GM12878 (cell line): ENCODE measurements at regions not wholly inside any gene's neighbourhood (a gene's known extent, or its start where the extent isn't known, plus 50 kb on each side); places are given as distances from the start of the nearest gene placed in this dataset.

Experiments
- ATAC-seq: fragments of 200-7000 bp; cut with Tn5 transposase; 3 replicates; pipeline ENCODE4 v1.9.1; 2020; ENCODE audit warnings: mild to moderate bottlenecking, moderate library complexity
- BruUV-seq: library from RNA; stranded (reverse); fragments of 400-500 nt; replicated peaks from 2 replicates; lab custom pipeline; 2021; lab: Mats Ljungman, UMichigan
- CTCF ChIA-PET: fragments of 300-600 bp; sonication (Branson Sonifier 250); formaldehyde crosslinking; extraction: SDS; loops from one replicate; lab custom pipeline; 2021; ENCODE audit warnings: inconsistent platforms; lab: Yijun Ruan, JAX
- POLR2A ChIA-PET: fragments of 350-600 bp; formaldehyde crosslinking; extraction: SDS; loops from one replicate; lab custom pipeline; 2021; ENCODE audit warnings: inconsistent platforms; lab: Charles Lee
- RAD21 ChIA-PET: fragments of 300-600 bp; sonication (Branson Sonifier 250); formaldehyde crosslinking; loops from one replicate; lab custom pipeline; 2023; ENCODE audit warnings: antibody characterized with exemption; ENCODE audit not compliant: unreplicated experiment; lab: Charles Lee
- SMC1A ChIA-PET: fragments of 300-600 bp; sonication (Branson Sonifier 250); formaldehyde crosslinking; loops from one replicate; lab custom pipeline; 2023; ENCODE audit not compliant: unreplicated experiment, uncharacterized antibody; lab: Charles Lee
- DNase-seq: peaks from one replicate; pipeline ENCODE4 v3.0.0-alpha.2; 2011; ENCODE audit warnings: low read depth, low spot score
- FAIRE-seq: peaks from 3 replicates; lab custom pipeline; 2011; peaks lifted over from hg19 to GRCh38; lab: Jason Lieb, UNC
- H2AFZ ChIP-seq: 2 replicates; pipeline ENCODE4 v1.6.0; 2011; ENCODE audit warnings: low read depth, low read length, control low read depth; ENCODE audit not compliant: control insufficient read depth
- H3K27ac ChIP-seq: 2 replicates; pipeline ENCODE4 v1.5.1; 2011; ENCODE audit warnings: control low read depth; ENCODE audit not compliant: control insufficient read depth, insufficient read depth
- H3K27me3 ChIP-seq, 2 experiments: replicated peaks in 1 of 2; 2 replicates each; pipeline versions ENCODE4 v1.6.0 to v1.6.1; 2011; ENCODE audit warnings: low read length in 1 of 2; ENCODE audit not compliant: control insufficient read depth in 2 of 2, insufficient read depth in 2 of 2
- H3K36me3 ChIP-seq, 2 experiments: 2 replicates each; pipeline ENCODE4 v1.5.1; 2011; ENCODE audit warnings: low read length in 1 of 2; ENCODE audit not compliant: control insufficient read depth in 2 of 2, insufficient read depth in 2 of 2
- H3K4me1 ChIP-seq: 2 replicates; pipeline ENCODE4 v1.6.1; 2011; ENCODE audit warnings: mild to moderate bottlenecking, low read length, moderate library complexity, mixed read lengths; ENCODE audit not compliant: control insufficient read depth, insufficient read depth
- H3K4me2 ChIP-seq: 2 replicates; pipeline ENCODE4 v1.6.0; 2011; ENCODE audit warnings: control low read depth; ENCODE audit not compliant: control insufficient read depth, insufficient read depth
- H3K4me3 ChIP-seq: fragments of 200-600 bp; sonication (generic); 2 replicates; pipeline ENCODE4 v1.5.1; 2016
- H3K79me2 ChIP-seq: 2 replicates; pipeline ENCODE4 v1.6.0; 2011; ENCODE audit warnings: low read length; ENCODE audit not compliant: control insufficient read depth, insufficient read depth
- H3K9ac ChIP-seq: 2 replicates; pipeline ENCODE4 v1.8.0; 2011; ENCODE audit warnings: low read length, control low read depth, mixed read lengths; ENCODE audit not compliant: control insufficient read depth, insufficient read depth
- H3K9me3 ChIP-seq: replicated peaks from 3 replicates; pipeline ENCODE4 v1.5.1; 2011; ENCODE audit warnings: mild to moderate bottlenecking, low read length; ENCODE audit not compliant: control insufficient read depth, insufficient read depth
- H4K20me1 ChIP-seq: 2 replicates; pipeline ENCODE4 v1.6.0; 2011; ENCODE audit not compliant: control insufficient read depth, insufficient read depth
- BHLHE40 ChIP-seq, 2 experiments: fragments of 450-650 bp in 1 of 2; IDR thresholded peaks; 2 replicates each; pipeline ENCODE4 v1.6.1; 2011 to 2017; ENCODE audit warnings: low read depth in 2 of 2, borderline replicate concordance in 1 of 2, improper control_type of control experiment in 1 of 2, low read length in 1 of 2, mild to moderate bottlenecking in 1 of 2
- BMI1 ChIP-seq: fragments of 450-650 bp; IDR thresholded peaks from 2 replicates; pipeline ENCODE4 v1.6.1; 2016; ENCODE audit warnings: mild to moderate bottlenecking, moderate library complexity, borderline replicate concordance
- CREM ChIP-seq: IDR thresholded peaks from 2 replicates; pipeline ENCODE4 v1.6.1; 2014; ENCODE audit warnings: antibody characterized with exemption, low read depth
- CTCF ChIP-seq, 3 experiments: IDR thresholded peaks in 2 of 3; conservative IDR thresholded peaks in 1 of 3; 2 replicates each; pipeline ENCODE4 v1.5.1; 2011; ENCODE audit warnings: low read depth in 3 of 3, low read length in 3 of 3, mild to moderate bottlenecking in 3 of 3, control low read depth in 2 of 3, moderate library complexity in 2 of 3, inconsistent platforms in 1 of 3, mixed read lengths in 1 of 3; ENCODE audit not compliant: control insufficient read depth in 2 of 3, insufficient read depth in 1 of 3; ENCODE audit errors: extremely low read depth in 1 of 3
- EED ChIP-seq: sonication (generic); IDR thresholded peaks from 2 replicates; pipeline ENCODE4 v1.6.1; 2016; ENCODE audit warnings: antibody characterized with exemption, low read depth
- FOXK2 ChIP-seq: fragments of 450-650 bp; IDR thresholded peaks from 2 replicates; pipeline ENCODE4 v1.6.1; 2017; ENCODE audit warnings: mild to moderate bottlenecking, moderate library complexity
- NFYA ChIP-seq: IDR thresholded peaks from 2 replicates; pipeline ENCODE4 v1.6.1; 2011; ENCODE audit warnings: low read depth, mild to moderate bottlenecking, low read length, improper control_type of control experiment, borderline replicate concordance
- NFYB ChIP-seq: IDR thresholded peaks from 2 replicates; pipeline ENCODE4 v1.6.1; 2011; ENCODE audit warnings: low read depth, mild to moderate bottlenecking, low read length, improper control_type of control experiment, moderate library complexity; ENCODE audit not compliant: insufficient read depth
- NR2F1 ChIP-seq: fragments of 450-650 bp; conservative IDR thresholded peaks from 2 replicates; pipeline ENCODE4 v1.6.1; 2017; ENCODE audit warnings: mild to moderate bottlenecking
- PBX3 ChIP-seq: IDR thresholded peaks from 2 replicates; pipeline ENCODE4 v1.6.1; 2011; ENCODE audit warnings: mild to moderate bottlenecking, low read depth, low read length, moderate library complexity; ENCODE audit not compliant: insufficient replicate concordance
- POU2F2 ChIP-seq: IDR thresholded peaks from 3 replicates; pipeline ENCODE4 v1.6.1; 2011; ENCODE audit warnings: low read depth, mild to moderate bottlenecking, low read length, borderline replicate concordance
- RELB ChIP-seq: fragments of 450-650 bp; IDR thresholded peaks from 2 replicates; pipeline ENCODE4 v1.6.1; 2017; ENCODE audit warnings: low read depth, mild to moderate bottlenecking, moderate library complexity
- RUNX3 ChIP-seq: IDR thresholded peaks from 2 replicates; pipeline ENCODE4 v1.6.1; 2012; ENCODE audit warnings: low read length, inconsistent platforms
- SIN3A ChIP-seq: IDR thresholded peaks from 2 replicates; pipeline ENCODE4 v1.6.1; 2012; ENCODE audit warnings: low read depth, low read length, improper control_type of control experiment
- ZBTB11 ChIP-seq: fragments of 450-650 bp; formaldehyde crosslinking; IDR thresholded peaks from 2 replicates; pipeline ENCODE4 v1.5.0; 2022; ENCODE audit warnings: mild to moderate bottlenecking, missing genetic modification characterization
- ZNF384 ChIP-seq: IDR thresholded peaks from 2 replicates; pipeline ENCODE4 v1.6.1; 2012; ENCODE audit warnings: low read depth, mild to moderate bottlenecking, low read length, improper control_type of control experiment, borderline replicate concordance
- ZSCAN29 ChIP-seq: fragments of 450-650 bp; IDR thresholded peaks from 2 replicates; pipeline ENCODE4 v1.6.1; 2017; ENCODE audit warnings: mild to moderate bottlenecking, moderate library complexity
- WGBS: methylation state at CpG from one replicate; pipeline ENCODE4 v1.1.6; 2016; ENCODE audit warnings: low lambda C conversion rate; ENCODE audit not compliant: insufficient replicate concordance, insufficient coverage; ENCODE audit errors: missing lambda C conversion rate; 5-methylcytosine and 5-hydroxymethylcytosine counted together
- in situ Hi-C: fragments of 300-500 bp; cut with MboI; formaldehyde crosslinking; loops from 9 replicates; pipeline ENCODE4 v1.14.3; 2018; ENCODE audit warnings: mixed read lengths
- intact Hi-C: fragments of 100-400 bp; cut with micrococcal nuclease; formaldehyde crosslinking; loops from one replicate; pipeline ENCODE4 v1.14.2; 2022; ENCODE audit not compliant: unreplicated experiment

- CTCF ChIA-PET = no interaction called here
- WGBS = 24% methylated on average over 4 of the region's 4 CpGs
- no peak for FAIRE-seq
Measured at GRCh38 chr6:9315966-9316650, 880.8 kb upstream of the SLC35B3 start.

More at GRCh38 chr6:9315966-9316650, 880.8 kb upstream of the SLC35B3 start:
- Histone ChIP-seq H4K20me1 (no peaks in the 10 kb centered on the region), H3K36me3 (no peaks in the 10 kb centered on the region), H2AFZ (no peak overlapping the region), H3K4me3 (no peak overlapping the region), H3K4me1 (no peaks in the 10 kb centered on the region), H3K79me2 (no peaks in the 10 kb centered on the region), H3K4me2 (no peak overlapping the region), H3K27me3 (no peaks in the 10 kb centered on the region), H3K9me3 (no peaks in the 10 kb centered on the region), H3K9ac (no peak overlapping the region), H3K27ac (no peak overlapping the region)
- SMC1A ChIA-PET = interaction anchor here (1.1 kb wide), 1 partner anchor 9 kb away, joined by 3 read pairs; no protein-coding TSS in a partner anchor
- DNase-seq (no peak), ATAC-seq (no peak)
- in situ Hi-C loops = no loop called here
- no peak for TF ChIP-seq RUNX3
- no peak for TF ChIP-seq ZSCAN29
- TF ChIP-seq NFYA = no peak
- TF ChIP-seq CTCF (IDR thresholded peaks at IDR 0.05 in 2 of 3, conservative IDR thresholded peaks at IDR 0.05 in 1 of 3; ENCODE audit: control insufficient read depth in 2 of 3, extremely low read depth in 1 of 3, insufficient read depth in 1 of 3, low read depth in 3 of 3, low read length in 3 of 3) = no peak
- no peak for TF ChIP-seq NR2F1
- TF ChIP-seq NFYB = no peak
- TF ChIP-seq FOXK2 = no peak
- no peak for TF ChIP-seq BHLHE40 (IDR thresholded peaks at IDR 0.05; ENCODE audit: borderline replicate concordance in 1 of 2, low read depth in 2 of 2, low read length in 1 of 2)
- no peak for TF ChIP-seq EED
- no peak for TF ChIP-seq RELB
- TF ChIP-seq PBX3 = no peak
- no peak for TF ChIP-seq CREM
- TF ChIP-seq SIN3A = no peak
- TF ChIP-seq ZNF384 = no peak
- TF ChIP-seq ZBTB11 = no peak
- no peak for TF ChIP-seq BMI1
- TF ChIP-seq POU2F2 = no peak
- intact Hi-C loops = no loop called here
- RAD21 ChIA-PET = no interaction called here
- POLR2A ChIA-PET = no interaction called here
- no TSS peak for BruUV-seq
